Neural cell (in vitro differentiated cells): ENCODE measurements at regions not wholly inside any gene's neighbourhood (a gene's known extent, or its start where the extent isn't known, plus 50 kb on each side); places are given as distances from the start of the nearest gene placed in this dataset.

Experiments
- EP300 ChIP-seq: fragments of 450-650 bp; conservative IDR thresholded peaks from 2 replicates; pipeline ENCODE4 v1.6.1; 2014; ENCODE audit warnings: antibody characterized with exemption, mild to moderate bottlenecking, moderate library complexity; ENCODE audit not compliant: poor library complexity, severe bottlenecking
- EZH2 ChIP-seq: fragments of 200-600, 300-800 bp; shearing (Covaris generic), sonication (generic); IDR thresholded peaks from 2 replicates; pipeline ENCODE4 v1.6.1; 2014; ENCODE audit warnings: antibody characterized with exemption, low read length, borderline replicate concordance, mild to moderate bottlenecking; ENCODE audit not compliant: insufficient read depth, poor library complexity, severe bottlenecking
- MXI1 ChIP-seq: fragments of 450-650 bp; conservative IDR thresholded peaks from 2 replicates; pipeline ENCODE4 v1.6.1; 2014; ENCODE audit warnings: antibody characterized with exemption, mild to moderate bottlenecking; ENCODE audit not compliant: poor library complexity, severe bottlenecking
- POLR2AphosphoS5 ChIP-seq: IDR thresholded peaks from 2 replicates; pipeline ENCODE4 v1.6.1; 2012
- TAF1 ChIP-seq: IDR thresholded peaks from 2 replicates; pipeline ENCODE4 v1.6.1; 2012; ENCODE audit warnings: low read depth
- TF ChIP-seq, protein P1 (sequence below): fragments of 450-650 bp; IDR thresholded peaks from 2 replicates; pipeline ENCODE4 v1.5.1; 2014; ENCODE audit warnings: antibody characterized with exemption, mild to moderate bottlenecking, moderate library complexity; ENCODE audit not compliant: poor library complexity, severe bottlenecking
- TF ChIP-seq, protein P2 (sequence below): IDR thresholded peaks from 2 replicates; pipeline ENCODE4 v1.6.1; 2012; ENCODE audit warnings: borderline replicate concordance

DNA sequence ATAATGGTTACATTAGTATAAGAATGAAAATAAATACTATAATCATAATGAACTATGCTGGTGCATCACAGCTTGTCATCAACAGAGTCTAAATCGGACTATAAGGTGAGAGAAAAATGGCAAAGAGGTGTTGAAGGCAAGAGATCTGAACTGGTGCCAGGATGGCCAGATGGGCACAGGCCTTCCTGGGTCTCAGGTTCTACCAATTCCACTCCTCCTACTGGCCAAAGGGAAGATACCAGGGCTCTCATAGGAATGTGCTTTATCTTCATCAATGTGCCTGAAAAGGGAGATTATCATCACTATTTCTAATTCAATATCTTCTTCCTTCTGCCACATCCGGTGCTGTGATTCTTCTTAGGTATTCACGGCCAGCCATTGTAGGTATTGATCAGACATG, 107.6 kb downstream of the GASK1B start:
- TF ChIP-seq, protein P1, sequence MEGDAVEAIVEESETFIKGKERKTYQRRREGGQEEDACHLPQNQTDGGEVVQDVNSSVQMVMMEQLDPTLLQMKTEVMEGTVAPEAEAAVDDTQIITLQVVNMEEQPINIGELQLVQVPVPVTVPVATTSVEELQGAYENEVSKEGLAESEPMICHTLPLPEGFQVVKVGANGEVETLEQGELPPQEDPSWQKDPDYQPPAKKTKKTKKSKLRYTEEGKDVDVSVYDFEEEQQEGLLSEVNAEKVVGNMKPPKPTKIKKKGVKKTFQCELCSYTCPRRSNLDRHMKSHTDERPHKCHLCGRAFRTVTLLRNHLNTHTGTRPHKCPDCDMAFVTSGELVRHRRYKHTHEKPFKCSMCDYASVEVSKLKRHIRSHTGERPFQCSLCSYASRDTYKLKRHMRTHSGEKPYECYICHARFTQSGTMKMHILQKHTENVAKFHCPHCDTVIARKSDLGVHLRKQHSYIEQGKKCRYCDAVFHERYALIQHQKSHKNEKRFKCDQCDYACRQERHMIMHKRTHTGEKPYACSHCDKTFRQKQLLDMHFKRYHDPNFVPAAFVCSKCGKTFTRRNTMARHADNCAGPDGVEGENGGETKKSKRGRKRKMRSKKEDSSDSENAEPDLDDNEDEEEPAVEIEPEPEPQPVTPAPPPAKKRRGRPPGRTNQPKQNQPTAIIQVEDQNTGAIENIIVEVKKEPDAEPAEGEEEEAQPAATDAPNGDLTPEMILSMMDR, result no peak
- TF ChIP-seq, protein P2, sequence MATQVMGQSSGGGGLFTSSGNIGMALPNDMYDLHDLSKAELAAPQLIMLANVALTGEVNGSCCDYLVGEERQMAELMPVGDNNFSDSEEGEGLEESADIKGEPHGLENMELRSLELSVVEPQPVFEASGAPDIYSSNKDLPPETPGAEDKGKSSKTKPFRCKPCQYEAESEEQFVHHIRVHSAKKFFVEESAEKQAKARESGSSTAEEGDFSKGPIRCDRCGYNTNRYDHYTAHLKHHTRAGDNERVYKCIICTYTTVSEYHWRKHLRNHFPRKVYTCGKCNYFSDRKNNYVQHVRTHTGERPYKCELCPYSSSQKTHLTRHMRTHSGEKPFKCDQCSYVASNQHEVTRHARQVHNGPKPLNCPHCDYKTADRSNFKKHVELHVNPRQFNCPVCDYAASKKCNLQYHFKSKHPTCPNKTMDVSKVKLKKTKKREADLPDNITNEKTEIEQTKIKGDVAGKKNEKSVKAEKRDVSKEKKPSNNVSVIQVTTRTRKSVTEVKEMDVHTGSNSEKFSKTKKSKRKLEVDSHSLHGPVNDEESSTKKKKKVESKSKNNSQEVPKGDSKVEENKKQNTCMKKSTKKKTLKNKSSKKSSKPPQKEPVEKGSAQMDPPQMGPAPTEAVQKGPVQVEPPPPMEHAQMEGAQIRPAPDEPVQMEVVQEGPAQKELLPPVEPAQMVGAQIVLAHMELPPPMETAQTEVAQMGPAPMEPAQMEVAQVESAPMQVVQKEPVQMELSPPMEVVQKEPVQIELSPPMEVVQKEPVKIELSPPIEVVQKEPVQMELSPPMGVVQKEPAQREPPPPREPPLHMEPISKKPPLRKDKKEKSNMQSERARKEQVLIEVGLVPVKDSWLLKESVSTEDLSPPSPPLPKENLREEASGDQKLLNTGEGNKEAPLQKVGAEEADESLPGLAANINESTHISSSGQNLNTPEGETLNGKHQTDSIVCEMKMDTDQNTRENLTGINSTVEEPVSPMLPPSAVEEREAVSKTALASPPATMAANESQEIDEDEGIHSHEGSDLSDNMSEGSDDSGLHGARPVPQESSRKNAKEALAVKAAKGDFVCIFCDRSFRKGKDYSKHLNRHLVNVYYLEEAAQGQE, result no peak
- TF ChIP-seq EZH2 (no peak), EP300 (no peak), TAF1 (no peak), MXI1 (no peak), POLR2AphosphoS5 (no peak)
